Fibroblast of skin of left quadriceps (primary cell): ENCODE measurements at regions not wholly inside any gene's neighbourhood (a gene's known extent, or its start where the extent isn't known, plus 50 kb on each side); places are given as distances from the start of the nearest gene placed in this dataset.

ENCODE experiments used
- DNase-seq, 2 experiments: peaks; one replicate each; pipeline ENCODE4 v3.0.0-alpha.2; 2013; ENCODE audit warnings: low read depth in 2 of 2

GRCh38 chr15:62976301-62976881, 66.2 kb upstream of the TPM1 start:
- peak; percentile 82 for DNase-seq

- no peak for DNase-seq
Observed at GRCh38 chr15:62977952-62978811, 64.4 kb upstream of the TPM1 start.

GRCh38 chr15:62979252-62979651, 63.3 kb upstream of the TPM1 start:
- no peak for DNase-seq

- no peak for DNase-seq
Observed at GRCh38 chr15:62981071-62981470, 61.5 kb upstream of the TPM1 start.

GRCh38 chr15:62983956-62984355, 58.6 kb upstream of the TPM1 start:
- DNase-seq: no peak

- DNase-seq: peak; percentile 76 to 79
Observed at GRCh38 chr15:62985768-62986167, 56.8 kb upstream of the TPM1 start.

GRCh38 chr15:62986948-62987347, 55.6 kb upstream of the TPM1 start:
- no peak for DNase-seq

GRCh38 chr15:62988701-62989100, 53.8 kb upstream of the TPM1 start:
- DNase-seq: no peak

GRCh38 chr15:62989366-62990055, 53.0 kb upstream of the TPM1 start:
- DNase-seq: no peak

GRCh38 chr15:62991698-62992097, 50.8 kb upstream of the TPM1 start:
- DNase-seq: no peak

- DNase-seq: no peak
Observed at GRCh38 chr15:62992302-62992701, 50.2 kb upstream of the TPM1 start.
